Liver (tissue), 8 donors: ENCODE measurements at regions not wholly inside any gene's neighbourhood (a gene's known extent, or its start where the extent isn't known, plus 50 kb on each side); places are given as distances from the start of the nearest gene placed in this dataset.

Experiments used
- DNase-seq: peaks from one replicate; pipeline ENCODE4 v3.0.0-alpha.2; 2017; ENCODE audit warnings: low spot score
- H3K27ac ChIP-seq, 2 donors: one replicate each; pipeline ENCODE4 v1.7.0; 2013; ENCODE audit warnings: inconsistent platforms in 2 of 2, low read length in 2 of 2, control low read depth in 1 of 2, low read depth in 1 of 2, mild to moderate bottlenecking in 1 of 2
- H3K27me3 ChIP-seq, 4 donors: one replicate each; pipeline versions ENCODE4 v1.6.1 to v1.7.0; 2013; ENCODE audit warnings: low read length in 3 of 4, inconsistent platforms in 1 of 4, mild to moderate bottlenecking in 1 of 4, moderate library complexity in 1 of 4; ENCODE audit not compliant: control insufficient read depth in 4 of 4, insufficient read depth in 4 of 4
- H3K36me3 ChIP-seq, 4 donors: one replicate each; pipeline versions ENCODE4 v1.6.1 to v1.7.0; 2013; ENCODE audit warnings: low read length in 3 of 4, mild to moderate bottlenecking in 3 of 4, low read depth in 1 of 4, moderate library complexity in 1 of 4; ENCODE audit not compliant: control insufficient read depth in 4 of 4, insufficient read depth in 3 of 4
- H3K4me1 ChIP-seq, 4 donors: one replicate each; pipeline versions ENCODE4 v1.6.1 to v1.7.0; 2013; ENCODE audit warnings: low read length in 3 of 4, mild to moderate bottlenecking in 3 of 4, moderate library complexity in 1 of 4; ENCODE audit not compliant: control insufficient read depth in 4 of 4, insufficient read depth in 4 of 4
- H3K4me3 ChIP-seq, 3 donors: one replicate each; pipeline versions ENCODE4 v1.6.1 to v1.7.0; 2013; ENCODE audit warnings: low read length in 3 of 3, control low read depth in 1 of 3, low read depth in 1 of 3, mild to moderate bottlenecking in 1 of 3
- H3K9ac ChIP-seq, 2 donors: one replicate each; pipeline ENCODE4 v1.7.0; 2013; ENCODE audit warnings: low read length in 2 of 2, mild to moderate bottlenecking in 2 of 2, moderate library complexity in 2 of 2, control low read depth in 1 of 2, low read depth in 1 of 2
- H3K9me3 ChIP-seq, 4 donors: one replicate each; pipeline versions ENCODE4 v1.6.1 to v1.7.0; 2013; ENCODE audit warnings: low read length in 3 of 4; ENCODE audit not compliant: control insufficient read depth in 4 of 4
- EGR1 ChIP-seq, 2 donors: IDR thresholded peaks; 2 replicates each; pipeline ENCODE4 v1.6.1; 2016 to 2018; ENCODE audit warnings: antibody characterized with exemption in 2 of 2, low read depth in 2 of 2
- FOXA1 ChIP-seq: IDR thresholded peaks from 2 replicates; pipeline ENCODE4 v1.6.1; 2016; ENCODE audit warnings: antibody characterized with exemption
- FOXA2 ChIP-seq: IDR thresholded peaks from 2 replicates; pipeline ENCODE4 v1.6.1; 2016; ENCODE audit warnings: antibody characterized with exemption
- GABPA ChIP-seq, 2 donors: IDR thresholded peaks in 1 of 2; conservative IDR thresholded peaks in 1 of 2; 2 replicates each; pipeline ENCODE4 v1.6.1; 2016; ENCODE audit warnings: antibody characterized with exemption in 2 of 2, mild to moderate bottlenecking in 1 of 2, moderate library complexity in 1 of 2
- HNF4A ChIP-seq, 2 donors: conservative IDR thresholded peaks; 2 replicates each; pipeline ENCODE4 v1.6.1; 2016; ENCODE audit warnings: antibody characterized with exemption in 2 of 2, mild to moderate bottlenecking in 2 of 2
- HNF4G ChIP-seq: IDR thresholded peaks from 2 replicates; pipeline ENCODE4 v1.6.1; 2016; ENCODE audit warnings: antibody characterized with exemption
- JUND ChIP-seq, 2 donors: IDR thresholded peaks; 2 replicates each; pipeline ENCODE4 v1.6.1; 2016; ENCODE audit warnings: antibody characterized with exemption in 2 of 2
- NR2F2 ChIP-seq: IDR thresholded peaks from 2 replicates; pipeline ENCODE4 v1.6.1; 2016; ENCODE audit warnings: antibody characterized with exemption
- RAD21 ChIP-seq, 2 donors: IDR thresholded peaks; 2 replicates each; pipeline ENCODE4 v1.6.1; 2016; ENCODE audit warnings: antibody characterized with exemption in 2 of 2, mild to moderate bottlenecking in 2 of 2
- RXRA ChIP-seq, 2 donors: IDR thresholded peaks; 2 replicates each; pipeline ENCODE4 v1.6.1; 2017 to 2018; ENCODE audit warnings: antibody characterized with exemption in 2 of 2, mild to moderate bottlenecking in 1 of 2
- SP1 ChIP-seq: IDR thresholded peaks from 2 replicates; pipeline ENCODE4 v1.6.1; 2018; ENCODE audit warnings: antibody characterized with exemption, mild to moderate bottlenecking
- TAF1 ChIP-seq: conservative IDR thresholded peaks from 2 replicates; pipeline ENCODE4 v1.6.1; 2016; ENCODE audit warnings: antibody characterized with exemption, mild to moderate bottlenecking
- YY1 ChIP-seq: IDR thresholded peaks from 2 replicates; pipeline ENCODE4 v1.6.1; 2016; ENCODE audit warnings: antibody characterized with exemption, mild to moderate bottlenecking
- WGBS: extraction: QIAGEN DNeasy Blood & Tissue Kit; methylation state at CpG from one replicate; pipeline ENCODE4 v1.1.7; 2013; 5-methylcytosine and 5-hydroxymethylcytosine counted together
- TF ChIP-seq, protein P1 (sequence below): IDR thresholded peaks from 2 replicates; pipeline ENCODE4 v1.6.1; 2016; ENCODE audit warnings: antibody characterized with exemption
- TF ChIP-seq, protein P2 (sequence below): fragments of 150-350 bp; IDR thresholded peaks from 2 replicates; pipeline ENCODE4 v1.5.1; 2017; ENCODE audit warnings: improper control_type of control experiment, low read depth, low read length; ENCODE audit not compliant: missing input control
- TF ChIP-seq, protein P3 (sequence below): IDR thresholded peaks from 2 replicates; pipeline ENCODE4 v1.6.1; 2016; ENCODE audit warnings: antibody characterized with exemption, mild to moderate bottlenecking
- TF ChIP-seq, protein P4 (sequence below): IDR thresholded peaks from 2 replicates; pipeline ENCODE4 v1.6.1; 2016; ENCODE audit warnings: antibody characterized with exemption
- TF ChIP-seq, protein P5 (sequence below): IDR thresholded peaks from 2 replicates; pipeline ENCODE4 v1.6.1; 2016; ENCODE audit warnings: antibody characterized with exemption
- donor health status: healthy.
- donor health status: healthy.
- donor health status: healthy.
- donor health status: healthy.
- donor health status: healthy.

DNA sequence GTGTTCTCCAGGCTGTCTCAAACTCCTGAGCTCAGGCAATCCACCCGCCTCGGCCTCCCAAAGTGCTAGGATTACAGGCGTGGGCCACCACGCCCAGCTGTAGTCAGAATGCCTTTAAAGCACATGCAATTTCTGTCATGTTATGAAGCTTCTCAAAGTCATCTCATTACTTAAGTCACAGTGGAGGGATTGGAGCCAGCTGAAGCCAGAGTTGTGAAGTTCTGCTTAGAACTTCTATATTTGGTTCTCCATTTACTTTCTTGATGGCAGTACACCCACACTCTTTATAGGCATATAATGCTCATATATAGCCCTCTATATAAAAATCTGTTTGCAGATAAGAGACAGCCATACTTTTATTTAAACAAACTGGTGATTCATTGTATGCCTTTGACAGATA, 68.8 kb upstream of the CWC22 start:
- H3K4me3 ChIP-seq = no peak overlapping the region
- no peak for TF ChIP-seq RXRA (IDR thresholded peaks at IDR 0.05)
- TF ChIP-seq HNF4G = no peak
- no peak for TF ChIP-seq NR2F2
- no peak for TF ChIP-seq FOXA2
- TF ChIP-seq, protein P1, sequence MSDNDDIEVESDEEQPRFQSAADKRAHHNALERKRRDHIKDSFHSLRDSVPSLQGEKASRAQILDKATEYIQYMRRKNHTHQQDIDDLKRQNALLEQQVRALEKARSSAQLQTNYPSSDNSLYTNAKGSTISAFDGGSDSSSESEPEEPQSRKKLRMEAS = no peak
- TF ChIP-seq SP1 = no peak
- no peak for TF ChIP-seq JUND (IDR thresholded peaks at IDR 0.05)
- TF ChIP-seq FOXA1 = no peak
- TF ChIP-seq, protein P2, sequence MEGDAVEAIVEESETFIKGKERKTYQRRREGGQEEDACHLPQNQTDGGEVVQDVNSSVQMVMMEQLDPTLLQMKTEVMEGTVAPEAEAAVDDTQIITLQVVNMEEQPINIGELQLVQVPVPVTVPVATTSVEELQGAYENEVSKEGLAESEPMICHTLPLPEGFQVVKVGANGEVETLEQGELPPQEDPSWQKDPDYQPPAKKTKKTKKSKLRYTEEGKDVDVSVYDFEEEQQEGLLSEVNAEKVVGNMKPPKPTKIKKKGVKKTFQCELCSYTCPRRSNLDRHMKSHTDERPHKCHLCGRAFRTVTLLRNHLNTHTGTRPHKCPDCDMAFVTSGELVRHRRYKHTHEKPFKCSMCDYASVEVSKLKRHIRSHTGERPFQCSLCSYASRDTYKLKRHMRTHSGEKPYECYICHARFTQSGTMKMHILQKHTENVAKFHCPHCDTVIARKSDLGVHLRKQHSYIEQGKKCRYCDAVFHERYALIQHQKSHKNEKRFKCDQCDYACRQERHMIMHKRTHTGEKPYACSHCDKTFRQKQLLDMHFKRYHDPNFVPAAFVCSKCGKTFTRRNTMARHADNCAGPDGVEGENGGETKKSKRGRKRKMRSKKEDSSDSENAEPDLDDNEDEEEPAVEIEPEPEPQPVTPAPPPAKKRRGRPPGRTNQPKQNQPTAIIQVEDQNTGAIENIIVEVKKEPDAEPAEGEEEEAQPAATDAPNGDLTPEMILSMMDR = no peak
- no peak for TF ChIP-seq TAF1
- no peak for TF ChIP-seq EGR1 (IDR thresholded peaks at IDR 0.05; ENCODE audit: low read depth in 2 of 2)
- no peak for TF ChIP-seq HNF4A (conservative IDR thresholded peaks at IDR 0.05)
- TF ChIP-seq RAD21 (IDR thresholded peaks at IDR 0.05) = no peak
- TF ChIP-seq, protein P3, sequence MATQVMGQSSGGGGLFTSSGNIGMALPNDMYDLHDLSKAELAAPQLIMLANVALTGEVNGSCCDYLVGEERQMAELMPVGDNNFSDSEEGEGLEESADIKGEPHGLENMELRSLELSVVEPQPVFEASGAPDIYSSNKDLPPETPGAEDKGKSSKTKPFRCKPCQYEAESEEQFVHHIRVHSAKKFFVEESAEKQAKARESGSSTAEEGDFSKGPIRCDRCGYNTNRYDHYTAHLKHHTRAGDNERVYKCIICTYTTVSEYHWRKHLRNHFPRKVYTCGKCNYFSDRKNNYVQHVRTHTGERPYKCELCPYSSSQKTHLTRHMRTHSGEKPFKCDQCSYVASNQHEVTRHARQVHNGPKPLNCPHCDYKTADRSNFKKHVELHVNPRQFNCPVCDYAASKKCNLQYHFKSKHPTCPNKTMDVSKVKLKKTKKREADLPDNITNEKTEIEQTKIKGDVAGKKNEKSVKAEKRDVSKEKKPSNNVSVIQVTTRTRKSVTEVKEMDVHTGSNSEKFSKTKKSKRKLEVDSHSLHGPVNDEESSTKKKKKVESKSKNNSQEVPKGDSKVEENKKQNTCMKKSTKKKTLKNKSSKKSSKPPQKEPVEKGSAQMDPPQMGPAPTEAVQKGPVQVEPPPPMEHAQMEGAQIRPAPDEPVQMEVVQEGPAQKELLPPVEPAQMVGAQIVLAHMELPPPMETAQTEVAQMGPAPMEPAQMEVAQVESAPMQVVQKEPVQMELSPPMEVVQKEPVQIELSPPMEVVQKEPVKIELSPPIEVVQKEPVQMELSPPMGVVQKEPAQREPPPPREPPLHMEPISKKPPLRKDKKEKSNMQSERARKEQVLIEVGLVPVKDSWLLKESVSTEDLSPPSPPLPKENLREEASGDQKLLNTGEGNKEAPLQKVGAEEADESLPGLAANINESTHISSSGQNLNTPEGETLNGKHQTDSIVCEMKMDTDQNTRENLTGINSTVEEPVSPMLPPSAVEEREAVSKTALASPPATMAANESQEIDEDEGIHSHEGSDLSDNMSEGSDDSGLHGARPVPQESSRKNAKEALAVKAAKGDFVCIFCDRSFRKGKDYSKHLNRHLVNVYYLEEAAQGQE = no peak
- TF ChIP-seq, protein P4, sequence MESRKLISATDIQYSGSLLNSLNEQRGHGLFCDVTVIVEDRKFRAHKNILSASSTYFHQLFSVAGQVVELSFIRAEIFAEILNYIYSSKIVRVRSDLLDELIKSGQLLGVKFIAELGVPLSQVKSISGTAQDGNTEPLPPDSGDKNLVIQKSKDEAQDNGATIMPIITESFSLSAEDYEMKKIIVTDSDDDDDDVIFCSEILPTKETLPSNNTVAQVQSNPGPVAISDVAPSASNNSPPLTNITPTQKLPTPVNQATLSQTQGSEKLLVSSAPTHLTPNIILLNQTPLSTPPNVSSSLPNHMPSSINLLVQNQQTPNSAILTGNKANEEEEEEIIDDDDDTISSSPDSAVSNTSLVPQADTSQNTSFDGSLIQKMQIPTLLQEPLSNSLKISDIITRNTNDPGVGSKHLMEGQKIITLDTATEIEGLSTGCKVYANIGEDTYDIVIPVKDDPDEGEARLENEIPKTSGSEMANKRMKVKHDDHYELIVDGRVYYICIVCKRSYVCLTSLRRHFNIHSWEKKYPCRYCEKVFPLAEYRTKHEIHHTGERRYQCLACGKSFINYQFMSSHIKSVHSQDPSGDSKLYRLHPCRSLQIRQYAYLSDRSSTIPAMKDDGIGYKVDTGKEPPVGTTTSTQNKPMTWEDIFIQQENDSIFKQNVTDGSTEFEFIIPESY = no peak
- no peak for TF ChIP-seq YY1
- no peak for TF ChIP-seq GABPA (IDR thresholded peaks at IDR 0.05 in 1 of 2, conservative IDR thresholded peaks at IDR 0.05 in 1 of 2)
- TF ChIP-seq, protein P5, sequence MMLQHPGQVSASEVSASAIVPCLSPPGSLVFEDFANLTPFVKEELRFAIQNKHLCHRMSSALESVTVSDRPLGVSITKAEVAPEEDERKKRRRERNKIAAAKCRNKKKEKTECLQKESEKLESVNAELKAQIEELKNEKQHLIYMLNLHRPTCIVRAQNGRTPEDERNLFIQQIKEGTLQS = no peak
- H3K36me3 ChIP-seq = no peaks in the 10 kb centered on the region
- no peak overlapping the region for H3K9ac ChIP-seq
- H3K9me3 ChIP-seq = peaks cover 0 to 4% (median under 1%) of the 10 kb centered on the region in 4 donors
- H3K27me3 ChIP-seq = no peaks in the 10 kb centered on the region
- H3K4me1 ChIP-seq = no peaks in the 10 kb centered on the region
- no peak for DNase-seq
- H3K27ac ChIP-seq = no peak overlapping the region
- WGBS = 87% methylated on average over 4 of the region's 4 CpGs
